Activated T-cell treated with anti-CD3 and anti-CD28 coated beads, Interleukin-2, amount 50 U/mL, for 72 hours (primary cell): ENCODE measurements at regions not wholly inside any gene's neighbourhood (a gene's known extent, or its start where the extent isn't known, plus 50 kb on each side); places are given as distances from the start of the nearest gene placed in this dataset.
"Not testable (repeated sequence)": the region's sequence is repeated elsewhere in the genome, so short reads cannot be mapped to it uniquely, and the experiment has no call there.

Source experiments
- ATAC-seq, 2 donors: fragments of 150-1000 bp; cut with Tn5 transposase; replicated peaks in 1 of 2; 2 replicates each; pipeline ENCODE4 v1.10.0; 2021; ENCODE audit warnings: moderate library complexity in 2 of 2, mild to moderate bottlenecking in 1 of 2
- DNase-seq, 2 donors: peaks; one replicate each; pipeline ENCODE4 v3.0.0; 2021 to 2022; ENCODE audit warnings: mixed read lengths in 1 of 2
- H3K27ac Mint-ChIP-seq: one replicate; pipeline ENCODE4 v1.8.0; 2022; ENCODE audit warnings: mild to moderate bottlenecking, moderate library complexity, mixed read lengths
- H3K27me3 Mint-ChIP-seq: one replicate; pipeline ENCODE4 v1.8.0; 2022; ENCODE audit warnings: low read depth, mixed read lengths
- H3K36me3 Mint-ChIP-seq, 2 donors: one replicate each; pipeline ENCODE4 v1.8.0; 2022; ENCODE audit warnings: mixed read lengths in 2 of 2, mild to moderate bottlenecking in 1 of 2; ENCODE audit not compliant: insufficient read depth in 2 of 2
- H3K4me1 Mint-ChIP-seq: one replicate; pipeline ENCODE4 v1.8.0; 2022; ENCODE audit warnings: low read depth, mixed read lengths
- H3K4me3 Mint-ChIP-seq, 2 donors: one replicate each; pipeline ENCODE4 v1.8.0; 2022; ENCODE audit warnings: mild to moderate bottlenecking in 2 of 2, mixed read lengths in 2 of 2, moderate library complexity in 2 of 2
- H3K9me3 Mint-ChIP-seq, 2 donors: one replicate each; pipeline ENCODE4 v1.8.0; 2022; ENCODE audit warnings: mixed read lengths in 2 of 2

DNA sequence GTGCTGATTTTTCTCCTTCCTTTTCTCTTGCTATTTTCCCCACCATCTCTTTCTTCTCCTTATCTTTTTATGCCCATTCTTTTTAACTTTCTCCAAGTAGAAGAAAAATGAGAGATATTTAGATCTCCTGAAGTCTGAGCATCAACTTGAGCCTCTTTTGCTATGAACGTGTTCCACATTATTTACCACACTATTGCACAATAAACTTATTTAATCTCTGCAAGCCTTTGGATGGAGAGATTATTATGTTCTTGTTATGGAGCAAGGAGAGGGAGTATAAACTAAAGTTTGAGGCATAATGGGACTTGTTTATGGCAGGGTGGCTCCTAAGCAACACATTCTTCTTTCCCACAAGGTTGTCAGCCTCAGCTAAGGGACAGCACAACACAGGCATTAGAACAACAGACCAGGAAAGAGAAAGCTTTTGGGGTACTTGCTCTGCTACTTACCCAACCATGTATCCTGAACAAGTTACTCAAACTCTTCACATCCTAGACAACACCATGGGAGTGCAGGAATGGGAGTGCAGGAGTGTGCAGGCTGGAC is 365.5 kb upstream of the BOD1L1 start:
- Mint-ChIP-seq H3K27ac (no peak overlapping the region), H3K27me3 (no peaks in the 10 kb centered on the region), H3K9me3 (peaks cover 0 to 2% of the 10 kb centered on the region in 2 donors), H3K36me3 (no peaks in the 10 kb centered on the region), H3K4me3 (no peak overlapping the region), H3K4me1 (no peaks in the 10 kb centered on the region)
- ATAC-seq (no peak), DNase-seq (no peak)

DNA sequence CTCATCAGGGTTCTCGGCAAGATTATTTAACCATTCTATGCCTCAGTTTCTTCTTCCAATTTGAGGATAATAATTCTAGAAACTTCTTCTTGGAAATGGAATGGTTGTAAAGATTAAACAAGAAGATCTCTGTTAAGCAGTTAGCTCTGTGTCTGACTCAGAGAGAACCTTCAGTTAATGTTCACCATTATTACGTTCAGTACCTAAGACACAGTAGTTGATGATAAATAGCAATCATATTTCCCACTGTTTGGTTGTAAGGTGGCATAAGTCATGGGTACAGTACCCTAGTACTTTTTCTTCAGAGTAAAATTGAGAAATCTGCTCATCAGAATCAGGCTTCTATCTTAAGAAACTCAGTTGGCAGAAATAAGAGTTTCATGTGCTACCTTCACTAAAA is 366.5 kb upstream of the BOD1L1 start:
- peaks cover 0 to 2% of the 10 kb centered on the region in 2 donors for H3K9me3 Mint-ChIP-seq
- DNase-seq, result no peak

GRCh38 chr4:13998850-13999445 is 371.4 kb upstream of the BOD1L1 start:
- DNase-seq, result no peak

More for the DNA sequence above, 366.5 kb upstream of the BOD1L1 start:
- H3K27ac Mint-ChIP-seq, result no peak overlapping the region
- no peaks in the 10 kb centered on the region for H3K27me3 Mint-ChIP-seq
- no peaks in the 10 kb centered on the region for H3K4me1 Mint-ChIP-seq
- no peak overlapping the region for H3K4me3 Mint-ChIP-seq
- ATAC-seq, result no peak
- H3K36me3 Mint-ChIP-seq, result no peaks in the 10 kb centered on the region

DNA sequence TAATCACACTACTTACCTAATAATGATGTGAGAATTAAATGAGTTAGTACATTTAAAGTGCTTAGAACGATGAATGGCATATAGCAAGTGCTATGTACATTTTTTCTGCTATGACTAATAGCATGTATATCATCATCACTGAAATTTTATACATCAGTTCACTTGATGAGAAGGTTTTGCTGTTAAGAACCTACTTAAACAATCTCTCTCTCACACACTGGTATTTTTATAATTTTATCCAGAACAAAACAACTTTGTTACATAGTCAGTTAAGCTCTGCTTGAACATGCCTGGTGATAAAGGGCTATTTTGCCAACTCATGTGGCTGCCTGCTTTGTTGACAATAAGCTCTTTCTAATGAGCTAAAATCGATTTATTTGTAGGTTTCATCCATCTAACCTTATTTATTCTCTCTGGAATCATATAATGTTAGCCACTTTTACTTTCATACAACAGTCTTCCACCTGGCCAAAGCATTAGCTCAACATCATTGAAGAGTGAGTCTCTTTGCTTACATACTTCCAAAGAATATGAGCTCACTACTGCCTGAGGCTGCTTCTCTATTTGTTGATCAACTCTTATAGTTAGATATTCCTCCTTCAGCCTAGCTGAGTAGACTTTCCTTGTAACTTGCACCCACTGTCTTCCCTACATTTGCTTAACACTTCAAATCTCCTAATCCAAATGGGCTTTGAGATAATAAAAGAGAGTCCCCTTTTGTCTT is 372.7 kb upstream of the BOD1L1 start:
- peaks cover 4 to 8% of the 10 kb centered on the region in 2 donors for H3K36me3 Mint-ChIP-seq
- H3K4me1 Mint-ChIP-seq, result no peaks in the 10 kb centered on the region
- no peak overlapping the region for H3K27ac Mint-ChIP-seq
- H3K27me3 Mint-ChIP-seq, result no peaks in the 10 kb centered on the region
- H3K9me3 Mint-ChIP-seq, result peaks cover 11 to 19% of the 10 kb centered on the region in 2 donors
- no peak overlapping the region for H3K4me3 Mint-ChIP-seq
- DNase-seq, result no peak
- no peak for ATAC-seq

More at GRCh38 chr4:13998850-13999445, 371.4 kb upstream of the BOD1L1 start:
- ATAC-seq, result no peak
- no peak overlapping the region for H3K4me3 Mint-ChIP-seq
- H3K27ac Mint-ChIP-seq, result no peak overlapping the region
- no peaks in the 10 kb centered on the region for H3K27me3 Mint-ChIP-seq
- no peaks in the 10 kb centered on the region for H3K4me1 Mint-ChIP-seq
- peaks cover 11 to 19% of the 10 kb centered on the region in 2 donors for H3K9me3 Mint-ChIP-seq
- H3K36me3 Mint-ChIP-seq, result peaks cover 4 to 8% of the 10 kb centered on the region in 2 donors

GRCh38 chr4:14002331-14002730 is 374.8 kb upstream of the BOD1L1 start:
- not testable (repeated sequence) for H3K27me3 Mint-ChIP-seq, H3K36me3 Mint-ChIP-seq, DNase-seq, H3K27ac Mint-ChIP-seq, H3K4me3 Mint-ChIP-seq, H3K4me1 Mint-ChIP-seq, ATAC-seq
- peaks cover 11 to 19% of the 10 kb centered on the region in 2 donors for H3K9me3 Mint-ChIP-seq

- no peaks in the 10 kb centered on the region for H3K27me3 Mint-ChIP-seq
These were observed 381.0 kb upstream of the BOD1L1 start for GRCh38 chr4:14008494-14008893.

DNA sequence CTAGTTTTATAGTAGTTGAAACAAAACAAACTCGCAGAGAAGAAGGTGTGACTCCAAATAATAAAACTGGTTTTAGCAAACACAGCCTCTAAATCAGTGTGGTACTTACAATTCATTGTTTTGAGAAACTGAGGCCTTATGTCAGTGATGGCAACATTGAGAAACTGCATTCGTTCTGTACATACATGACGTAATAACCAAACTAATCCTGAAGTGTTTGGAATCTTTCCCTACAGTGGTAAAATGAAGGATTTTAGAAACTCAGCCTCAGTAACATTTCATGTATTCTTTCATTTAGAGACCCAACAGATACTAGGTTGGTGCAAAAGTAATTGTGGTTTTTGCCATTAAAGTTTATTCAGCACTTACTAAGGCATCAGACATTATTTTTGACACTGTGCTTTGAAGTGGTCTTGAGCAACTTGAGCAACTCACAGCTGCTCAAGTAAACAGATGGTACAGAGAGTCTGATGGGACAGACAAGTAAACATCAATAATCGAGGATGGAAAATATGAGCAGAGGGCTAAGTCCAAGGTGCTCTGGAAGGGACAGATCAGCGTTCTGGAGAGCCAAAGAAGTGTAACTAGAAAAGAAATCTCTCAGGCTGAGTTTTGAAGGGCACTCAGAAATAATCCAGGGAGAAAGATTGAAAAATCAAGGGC is 390.8 kb upstream of the BOD1L1 start:
- no peaks in the 10 kb centered on the region for H3K27me3 Mint-ChIP-seq
- no peak for DNase-seq
- ATAC-seq, result no peak
- H3K36me3 Mint-ChIP-seq, result peaks cover 0 to 3% of the 10 kb centered on the region in 2 donors
- no peak overlapping the region for H3K4me3 Mint-ChIP-seq
- H3K9me3 Mint-ChIP-seq, result peaks cover 4% of the 10 kb centered on the region in 2 donors
- no peaks in the 10 kb centered on the region for H3K4me1 Mint-ChIP-seq
- no peak overlapping the region for H3K27ac Mint-ChIP-seq

More at GRCh38 chr4:14008494-14008893, 381.0 kb upstream of the BOD1L1 start:
- Mint-ChIP-seq H3K4me3 (no peak overlapping the region), H3K36me3 (peaks cover 0 to 3% of the 10 kb centered on the region in 2 donors), H3K27ac (no peak overlapping the region), H3K4me1 (no peaks in the 10 kb centered on the region), H3K9me3 (peaks cover under 1 to 4% of the 10 kb centered on the region in 2 donors)
- no peak for ATAC-seq
- DNase-seq, result no peak

- H3K27ac Mint-ChIP-seq, result no peak overlapping the region
- peaks cover 0 to 6% of the 10 kb centered on the region in 2 donors for H3K9me3 Mint-ChIP-seq
- peaks cover 0 to 1% of the 10 kb centered on the region in 2 donors for H3K36me3 Mint-ChIP-seq
These were observed 394.9 kb upstream of the BOD1L1 start for GRCh38 chr4:14022456-14022855.

GRCh38 chr4:14023036-14023435 is 395.5 kb upstream of the BOD1L1 start:
- no peak overlapping the region for H3K4me3 Mint-ChIP-seq
- no peaks in the 10 kb centered on the region for H3K27me3 Mint-ChIP-seq
- H3K27ac Mint-ChIP-seq, result no peak overlapping the region
- H3K4me1 Mint-ChIP-seq, result no peaks in the 10 kb centered on the region
- H3K36me3 Mint-ChIP-seq, result peaks cover 0 to 1% of the 10 kb centered on the region in 2 donors
- ATAC-seq (no peak), DNase-seq (no peak)
- H3K9me3 Mint-ChIP-seq, result peaks cover 0 to 6% of the 10 kb centered on the region in 2 donors

More at GRCh38 chr4:14022456-14022855, 394.9 kb upstream of the BOD1L1 start:
- DNase-seq (no peak), ATAC-seq (no peak)
- Mint-ChIP-seq H3K27me3 (no peaks in the 10 kb centered on the region), H3K4me3 (no peak overlapping the region), H3K4me1 (no peaks in the 10 kb centered on the region)

GRCh38 chr4:14023896-14024295 is 396.4 kb upstream of the BOD1L1 start:
- H3K27me3 Mint-ChIP-seq, result no peaks in the 10 kb centered on the region
- H3K4me1 Mint-ChIP-seq, result no peaks in the 10 kb centered on the region
- peaks cover 0 to 1% of the 10 kb centered on the region in 2 donors for H3K36me3 Mint-ChIP-seq
- peaks cover 0 to 6% of the 10 kb centered on the region in 2 donors for H3K9me3 Mint-ChIP-seq
- DNase-seq (no peak), ATAC-seq (no peak)
- H3K27ac Mint-ChIP-seq, result no peak overlapping the region
- H3K4me3 Mint-ChIP-seq, result no peak overlapping the region

DNA sequence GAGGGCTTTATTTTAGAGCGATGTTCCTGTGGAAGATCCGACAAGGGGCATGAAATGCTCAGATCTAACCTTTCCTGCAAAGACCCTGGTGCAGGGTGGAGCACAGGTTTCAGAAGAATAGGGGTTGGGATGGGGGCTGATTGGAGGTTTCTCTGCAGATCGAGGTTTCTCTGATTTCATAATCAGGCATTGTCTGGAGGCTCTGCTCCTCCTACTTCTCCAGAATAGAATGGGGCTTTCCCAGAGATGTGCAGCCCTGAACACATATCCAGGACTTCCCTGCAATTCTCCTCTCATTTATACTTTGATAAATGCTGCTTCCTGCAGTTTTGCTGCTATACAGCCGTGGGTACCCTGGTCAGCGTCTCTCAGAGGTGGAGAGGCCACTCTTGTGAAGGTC is 397.6 kb upstream of the BOD1L1 start:
- H3K27ac Mint-ChIP-seq, result no peak overlapping the region
- H3K4me3 Mint-ChIP-seq, result no peak overlapping the region
- DNase-seq, result no peak
- no peaks in the 10 kb centered on the region for H3K27me3 Mint-ChIP-seq
- peaks cover 0 to 1% of the 10 kb centered on the region in 2 donors for H3K9me3 Mint-ChIP-seq
- H3K36me3 Mint-ChIP-seq, result peaks cover 0 to 1% of the 10 kb centered on the region in 2 donors
- H3K4me1 Mint-ChIP-seq, result no peaks in the 10 kb centered on the region
- ATAC-seq, result no peak

- Mint-ChIP-seq H3K4me1 (no peaks in the 10 kb centered on the region), H3K4me3 (no peak overlapping the region), H3K9me3 (peaks cover 0 to 1% of the 10 kb centered on the region in 2 donors), H3K36me3 (peaks cover 0 to 1% of the 10 kb centered on the region in 2 donors), H3K27ac (no peak overlapping the region), H3K27me3 (no peaks in the 10 kb centered on the region)
- ATAC-seq (no peak), DNase-seq (no peak)
These were observed 398.4 kb upstream of the BOD1L1 start for GRCh38 chr4:14025891-14026290.

GRCh38 chr4:14028862-14029261 is 401.3 kb upstream of the BOD1L1 start:
- no peaks in the 10 kb centered on the region for H3K4me1 Mint-ChIP-seq
- H3K27me3 Mint-ChIP-seq, result no peaks in the 10 kb centered on the region
- peaks cover 0 to 1% of the 10 kb centered on the region in 2 donors for H3K9me3 Mint-ChIP-seq
- no peak overlapping the region for H3K4me3 Mint-ChIP-seq
- ATAC-seq (no peak), DNase-seq (no peak)
- no peak overlapping the region for H3K27ac Mint-ChIP-seq
- peaks cover 0 to 1% of the 10 kb centered on the region in 2 donors for H3K36me3 Mint-ChIP-seq
